ENCODE measurements at regions not wholly inside any gene's neighbourhood (a gene's known extent, or its start where the extent isn't known, plus 50 kb on each side); places are given as distances from the start of the nearest gene placed in this dataset.

GRCh38 chr6:108779536-108780275 lies 68.5 kb upstream of the ARMC2 start:
- TF ChIP-seq EZH2 (IDR thresholded peaks at IDR 0.05; ENCODE audit: borderline replicate concordance, low read length) (no peak), CTCF (conservative IDR thresholded peaks at IDR 0.05 in 1 of 2, IDR thresholded peaks at IDR 0.05 in 1 of 2; ENCODE audit: extremely low read depth in 1 of 2, insufficient read depth in 1 of 2, low read depth in 1 of 2, low read length in 2 of 2) (no peak)
